ENCODE measurements at regions not wholly inside any gene's neighbourhood (a gene's known extent, or its start where the extent isn't known, plus 50 kb on each side); places are given as distances from the start of the nearest gene placed in this dataset.

GRCh38 chr5:15447209-15447608, 52.8 kb upstream of the FBXL7 start:
- DNase-seq, result no peak

- DNase-seq, result no peak
Measured at GRCh38 chr5:15446552-15446951, 53.4 kb upstream of the FBXL7 start.

- DNase-seq, result no peak
Measured at GRCh38 chr5:15442193-15442570, 57.8 kb upstream of the FBXL7 start.

GRCh38 chr5:15441433-15442192, 58.4 kb upstream of the FBXL7 start:
- no peak for DNase-seq

DNA sequence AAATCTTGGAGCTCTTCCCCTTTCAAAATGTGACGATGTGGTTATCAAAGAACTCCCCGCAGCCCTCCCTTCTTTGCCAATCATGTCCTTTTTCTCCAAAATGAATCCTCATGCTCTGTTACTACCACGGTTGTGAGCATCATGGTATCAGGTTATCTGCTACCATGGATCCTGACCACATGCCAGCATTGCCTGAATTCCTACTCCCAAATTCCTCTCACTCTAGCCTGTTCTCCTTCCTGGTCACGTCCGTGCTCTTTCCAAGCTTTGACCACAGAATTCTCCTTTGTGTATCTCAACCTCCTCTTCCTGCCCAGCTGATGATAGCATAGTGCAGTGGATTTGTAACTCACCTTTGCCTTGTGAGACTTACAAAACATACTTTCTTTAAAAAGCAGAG, 59.5 kb upstream of the FBXL7 start:
- DNase-seq, result no peak

DNA sequence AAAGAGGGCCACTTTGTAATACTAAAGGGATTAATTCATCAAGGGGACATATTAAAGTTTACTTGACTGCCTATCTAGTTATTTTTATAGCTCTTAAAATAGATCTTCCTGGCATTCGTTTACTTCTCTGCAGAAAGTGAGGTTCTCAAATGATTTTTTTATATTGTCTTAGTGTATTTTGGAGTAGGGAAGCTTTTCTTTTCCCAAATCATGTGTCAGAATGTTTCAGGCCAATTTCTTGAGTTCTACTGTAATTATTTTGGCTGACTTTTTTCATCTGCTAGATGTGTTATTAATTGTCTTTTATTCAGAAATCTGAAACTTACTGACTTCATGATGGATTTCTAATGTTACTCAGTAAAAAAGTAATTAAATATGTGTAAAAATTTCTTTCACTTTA, 60.2 kb upstream of the FBXL7 start:
- no peak for DNase-seq

- no peak for DNase-seq
Measured at GRCh38 chr5:15433709-15434108, 66.3 kb upstream of the FBXL7 start.

DNA sequence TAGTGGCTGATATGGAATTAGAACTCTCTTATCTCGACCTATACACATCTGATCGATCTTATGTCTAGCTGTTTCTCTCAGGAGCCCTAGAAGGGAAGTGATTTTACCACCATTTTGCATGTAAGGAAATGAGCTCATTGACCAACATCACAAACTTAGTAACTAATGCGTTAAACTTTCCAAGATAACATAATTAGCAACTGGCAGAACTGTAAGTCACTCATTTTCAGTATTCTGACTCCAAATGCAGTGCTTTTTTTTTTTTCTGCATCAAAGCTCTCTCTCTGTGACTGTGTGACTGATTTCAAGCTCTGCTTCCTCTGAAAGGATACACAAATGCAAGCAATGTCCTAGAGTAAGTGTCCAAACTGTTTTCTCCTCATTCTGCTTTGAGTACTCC, 68.1 kb upstream of the FBXL7 start:
- no peak for DNase-seq

DNA sequence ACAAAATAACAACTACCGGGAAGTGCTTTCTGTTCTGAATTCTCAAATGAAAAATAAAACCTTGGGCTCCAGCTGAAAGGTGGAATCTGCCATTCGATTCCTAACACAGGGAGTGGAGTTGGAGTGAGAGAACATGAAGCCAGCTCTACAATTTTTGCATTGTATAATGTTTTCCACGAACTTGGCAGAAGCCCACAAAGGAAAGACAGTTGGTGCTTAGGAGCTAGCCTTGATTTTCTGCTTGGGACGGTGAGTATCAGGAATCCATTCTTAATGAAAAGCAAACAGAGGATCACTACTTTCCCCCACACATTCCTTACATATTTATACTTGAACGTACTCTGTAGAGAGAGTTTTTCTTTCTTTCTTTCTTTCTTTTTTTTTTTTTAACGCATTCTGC, 74.2 kb upstream of the FBXL7 start:
- no peak for DNase-seq

DNA sequence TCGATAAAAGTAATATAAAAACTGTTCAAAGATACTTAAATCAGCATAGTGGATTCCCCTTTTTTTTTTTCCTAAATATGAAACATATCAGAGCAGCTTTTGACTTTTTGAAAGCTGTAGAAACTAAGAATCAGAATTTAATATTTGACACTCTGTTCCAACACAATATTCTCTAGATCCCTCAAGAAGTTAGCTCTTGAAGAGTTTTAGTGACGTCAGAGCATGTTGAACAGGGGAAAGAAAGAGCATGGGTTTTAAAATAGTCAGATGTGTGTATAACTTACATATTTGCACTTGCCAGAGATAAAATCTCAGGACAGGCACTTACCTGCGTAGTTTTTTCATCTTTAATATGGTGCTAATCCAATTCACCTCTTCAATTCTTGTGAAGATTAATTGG, 75.2 kb upstream of the FBXL7 start:
- no peak for DNase-seq

DNA sequence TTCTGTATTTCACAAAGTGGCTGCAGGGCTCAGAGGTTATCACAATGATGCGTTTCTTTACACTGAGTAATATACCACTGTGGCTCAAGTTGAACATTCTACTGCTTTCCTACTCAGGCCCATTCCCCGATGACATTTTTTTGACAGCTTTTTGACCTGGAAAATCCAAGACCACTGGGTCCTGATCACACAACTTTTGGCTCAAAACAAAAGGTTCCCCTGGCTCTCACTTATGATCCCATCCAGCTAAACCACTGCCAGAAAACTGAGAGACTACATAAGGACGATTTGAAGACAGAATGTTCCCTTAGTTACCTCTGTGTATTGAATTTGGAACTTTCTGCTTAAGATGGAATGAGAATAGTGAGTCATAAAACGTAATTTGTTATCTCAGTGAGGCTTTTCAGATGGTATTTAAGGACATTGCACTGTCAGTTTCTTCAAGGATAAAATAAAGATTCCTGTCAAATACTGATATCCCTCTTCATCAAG, 78.0 kb upstream of the FBXL7 start:
- no peak for DNase-seq

DNA sequence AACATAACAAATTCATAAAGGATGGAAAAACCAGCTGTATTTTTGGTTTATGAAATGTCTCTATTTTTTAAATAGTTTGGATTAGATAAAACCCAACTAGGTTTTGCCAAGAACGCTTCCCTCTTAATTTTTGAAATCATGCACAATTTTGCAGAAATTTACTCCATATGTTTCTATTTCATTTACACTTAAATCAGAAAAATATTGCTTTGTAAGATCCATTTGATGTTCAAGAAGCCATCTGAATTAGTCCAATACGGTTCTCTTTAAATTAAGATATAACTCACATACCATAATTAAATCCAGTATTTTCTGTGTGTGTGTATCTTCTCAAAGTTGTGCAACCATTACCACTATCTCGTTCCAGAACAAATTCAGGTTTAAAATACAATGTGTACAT, 78.6 kb upstream of the FBXL7 start:
- DNase-seq, result no peak

GRCh38 chr5:15420201-15420600, 79.8 kb upstream of the FBXL7 start:
- no peak for DNase-seq

GRCh38 chr5:15417156-15417555, 82.8 kb upstream of the FBXL7 start:
- no peak for DNase-seq

- no peak for DNase-seq
Measured at GRCh38 chr5:15406478-15406877, 93.5 kb upstream of the FBXL7 start.

DNA sequence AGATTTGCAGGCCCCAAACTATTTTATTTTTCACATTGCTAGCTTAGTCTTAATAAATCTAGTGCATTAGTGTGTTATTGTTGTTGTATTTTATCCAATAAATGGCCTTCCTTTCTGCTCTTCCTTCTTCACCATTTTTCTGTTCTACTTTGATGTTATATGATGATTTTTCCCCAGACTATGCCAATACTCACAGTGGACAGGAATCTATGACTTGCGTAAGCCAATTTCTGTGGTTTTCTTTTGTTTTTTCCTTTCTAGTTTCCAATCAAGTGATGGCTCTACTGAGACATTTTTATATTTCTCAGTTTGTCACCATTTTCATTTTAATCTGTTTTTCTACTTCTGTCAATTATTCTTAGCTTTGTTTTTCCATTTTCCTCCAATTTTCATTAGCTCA, 106.8 kb upstream of the FBXL7 start:
- DNase-seq, result no peak

GRCh38 chr5:15391704-15392397, 108.1 kb upstream of the FBXL7 start:
- no peak for DNase-seq

DNA sequence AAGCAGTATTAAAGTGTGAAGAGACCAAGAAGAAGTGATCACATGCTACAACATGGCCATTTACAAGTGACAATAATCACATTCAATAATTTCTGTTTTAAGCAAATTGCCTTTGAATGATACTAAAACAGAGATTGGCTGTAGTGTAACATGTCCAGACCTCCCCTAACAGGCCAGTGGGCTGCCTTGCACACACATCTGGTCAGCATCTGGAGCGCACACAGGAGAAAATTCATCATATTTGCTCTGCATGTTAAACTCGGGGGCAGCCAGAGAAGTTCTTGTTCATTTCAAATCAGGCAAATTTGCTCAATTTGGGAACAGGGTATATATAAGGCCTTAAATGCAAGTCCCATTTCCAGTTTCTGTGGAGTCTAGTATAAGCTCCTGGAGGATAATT, 111.1 kb upstream of the FBXL7 start:
- DNase-seq, result no peak

- no peak for DNase-seq
Measured at GRCh38 chr5:15387931-15388524, 112.0 kb upstream of the FBXL7 start.

DNA sequence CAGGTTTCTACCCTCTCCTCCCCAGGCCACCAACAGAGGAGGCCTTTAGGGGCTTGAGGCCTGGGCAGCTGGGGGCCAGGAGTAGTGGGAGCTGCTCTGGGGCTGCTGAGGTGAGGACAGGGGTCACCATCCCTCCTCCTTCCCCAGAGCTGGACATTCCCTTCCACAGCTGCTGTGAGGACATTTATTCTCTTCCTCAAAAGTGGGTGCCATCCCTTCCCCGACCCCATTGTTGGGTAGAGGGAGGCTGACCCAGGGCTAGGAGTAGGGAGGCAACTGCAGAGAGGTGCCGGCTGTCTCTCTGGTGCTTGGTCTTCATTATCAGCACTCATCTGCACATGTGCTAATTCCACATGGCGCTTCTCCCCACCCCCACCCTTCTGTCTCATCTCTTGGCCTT, 113.9 kb upstream of the FBXL7 start:
- DNase-seq, result no peak

- DNase-seq, result no peak
Measured at GRCh38 chr5:15385553-15385952, 114.4 kb upstream of the FBXL7 start.

DNA sequence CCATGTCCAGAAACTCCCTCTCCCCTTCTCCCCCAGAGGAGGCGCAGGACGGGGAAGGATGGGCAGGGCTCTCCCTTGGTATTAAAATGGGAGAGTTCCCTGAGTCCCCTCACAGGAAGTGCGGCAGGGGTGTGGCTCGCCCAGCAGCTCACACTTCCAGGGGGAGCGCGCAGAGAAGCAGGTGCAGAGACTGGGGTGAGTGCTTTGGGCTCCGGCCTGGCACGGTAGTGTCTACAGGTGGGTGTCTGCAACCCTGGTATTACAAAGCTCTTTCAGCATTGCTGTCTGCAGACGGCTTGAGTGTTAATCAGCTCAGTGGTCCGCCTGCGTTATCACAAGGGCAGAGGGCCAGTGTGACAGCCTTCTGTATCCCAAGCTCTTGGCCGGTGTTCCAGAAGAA, 114.9 kb upstream of the FBXL7 start:
- DNase-seq, result no peak

DNA sequence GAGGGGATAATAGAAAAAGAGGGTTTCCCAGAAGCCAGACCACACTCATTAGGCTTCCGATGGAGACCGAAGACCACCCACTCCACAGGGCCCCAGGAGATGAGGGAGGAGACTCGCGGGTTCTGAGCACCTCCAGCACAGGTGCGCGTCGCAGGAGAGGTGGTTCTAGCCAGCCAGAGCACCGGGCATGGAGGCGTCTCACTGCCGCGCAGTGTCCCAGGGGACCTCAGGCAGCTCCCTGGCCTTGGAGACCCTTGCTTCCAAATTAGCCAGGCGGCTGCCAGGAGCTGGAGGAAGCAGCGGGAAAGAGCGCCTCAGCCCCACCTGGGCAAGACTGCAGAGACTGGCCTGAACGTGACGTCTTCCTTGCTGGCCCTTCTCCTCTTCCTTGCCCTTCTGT, 115.4 kb upstream of the FBXL7 start:
- DNase-seq, result no peak

DNA sequence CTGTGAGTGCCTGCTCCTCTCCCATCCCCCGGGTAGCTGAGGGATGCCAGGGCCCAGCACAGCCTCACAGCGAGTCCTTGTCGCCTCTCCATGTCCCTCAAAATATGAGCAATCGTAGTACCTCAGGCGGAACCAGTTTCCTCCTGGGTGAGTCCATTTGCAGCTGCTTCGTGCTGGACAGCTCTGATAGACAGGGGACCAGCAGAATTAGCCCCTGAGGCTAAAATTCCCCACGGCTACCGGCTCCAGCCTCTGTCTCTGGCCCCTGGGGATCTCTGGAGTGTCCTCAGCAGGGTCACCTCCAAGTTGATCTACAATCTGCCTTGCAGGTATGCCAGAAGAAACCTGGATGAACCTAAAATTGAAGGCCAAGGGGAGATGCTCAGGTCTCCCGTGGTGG, 115.8 kb upstream of the FBXL7 start:
- no peak for DNase-seq
